NCI-H524 (cell line): ENCODE measurements at regions not wholly inside any gene's neighbourhood (a gene's known extent, or its start where the extent isn't known, plus 50 kb on each side); places are given as distances from the start of the nearest gene placed in this dataset.
"Not testable (repeated sequence)": the region's sequence is repeated elsewhere in the genome, so short reads cannot be mapped to it uniquely, and the experiment has no call there.

Source experiments
- DNase-seq, 2 experiments: peaks; one replicate each; lab custom pipeline; 2025; lab: John Stamatoyannopoulos, UW

DNA sequence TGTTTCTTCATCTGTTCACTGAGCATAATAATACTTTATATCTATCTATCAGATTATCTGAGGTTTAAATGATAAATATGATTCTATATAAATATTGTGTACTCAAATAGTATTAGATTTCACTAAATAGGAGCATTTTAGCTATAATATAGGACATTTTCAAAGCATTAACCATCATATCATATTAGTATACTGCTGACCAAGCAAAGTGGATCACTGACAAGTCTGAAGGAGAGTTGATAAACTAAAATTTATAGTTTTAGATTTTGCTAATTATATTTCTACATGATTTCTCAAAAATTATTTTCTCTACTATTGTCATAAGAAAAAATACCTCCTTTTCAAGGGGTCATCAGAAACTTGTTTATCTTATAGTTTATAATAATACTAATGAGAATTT is 937.8 kb upstream of the LRATD1 start:
- DNase-seq, result no peak

DNA sequence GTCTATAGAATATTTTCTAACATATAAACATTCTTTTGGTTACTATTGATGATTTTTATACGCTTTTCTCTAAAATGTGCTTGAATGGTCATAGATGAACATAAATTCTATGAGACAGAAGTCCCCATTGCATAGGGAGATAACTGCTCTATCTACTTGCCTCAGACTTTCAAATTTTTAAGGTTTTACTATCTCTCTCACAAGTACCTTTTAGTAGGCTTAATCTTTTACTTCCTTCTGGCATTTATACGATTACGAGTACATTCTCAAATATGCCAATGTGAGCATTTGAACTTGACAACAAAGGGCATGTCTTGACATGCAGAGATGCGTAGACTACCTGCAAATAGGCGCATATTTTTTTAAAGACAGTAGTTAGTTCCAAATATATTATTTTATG is 935.9 kb upstream of the LRATD1 start:
- DNase-seq, result no peak

DNA sequence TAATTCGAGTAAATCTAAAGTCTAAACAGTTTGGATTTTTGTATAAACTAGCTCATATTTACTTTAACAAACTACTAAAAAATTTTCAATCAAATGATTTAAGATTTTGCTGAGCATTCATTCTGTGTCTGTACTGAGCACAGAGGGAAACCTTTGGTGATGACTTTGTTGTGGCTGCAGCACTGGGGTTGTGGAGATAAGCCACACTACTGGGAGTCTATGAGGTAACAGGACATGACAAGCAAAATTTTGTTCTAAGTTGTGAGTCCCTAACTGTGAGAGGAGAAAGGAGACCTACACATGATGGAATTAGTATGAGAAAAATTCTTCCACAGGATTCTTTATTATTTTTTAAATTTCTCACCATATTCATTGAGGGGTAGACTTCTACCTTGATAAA is 933.7 kb upstream of the LRATD1 start:
- no peak for DNase-seq

DNA sequence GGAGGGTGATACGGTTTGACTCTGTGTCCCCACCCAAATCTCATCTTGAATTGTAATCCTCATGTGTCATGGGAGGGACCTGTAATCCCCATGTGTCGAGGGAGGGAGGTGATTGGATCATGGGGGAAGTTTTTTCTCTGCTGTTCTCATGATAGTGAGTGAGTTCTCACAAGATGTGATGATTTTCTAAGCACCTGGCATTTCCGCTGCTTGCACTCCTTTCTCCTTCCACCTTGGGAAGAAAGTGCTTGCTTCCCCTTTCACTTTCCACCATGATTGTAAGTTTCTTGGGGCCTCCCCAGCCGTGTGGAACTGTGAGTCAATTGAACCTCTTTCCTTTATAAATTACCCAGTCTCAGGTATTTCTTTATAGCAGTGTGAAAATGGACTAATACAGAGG is 932.6 kb upstream of the LRATD1 start:
- not testable (repeated sequence) for DNase-seq

DNA sequence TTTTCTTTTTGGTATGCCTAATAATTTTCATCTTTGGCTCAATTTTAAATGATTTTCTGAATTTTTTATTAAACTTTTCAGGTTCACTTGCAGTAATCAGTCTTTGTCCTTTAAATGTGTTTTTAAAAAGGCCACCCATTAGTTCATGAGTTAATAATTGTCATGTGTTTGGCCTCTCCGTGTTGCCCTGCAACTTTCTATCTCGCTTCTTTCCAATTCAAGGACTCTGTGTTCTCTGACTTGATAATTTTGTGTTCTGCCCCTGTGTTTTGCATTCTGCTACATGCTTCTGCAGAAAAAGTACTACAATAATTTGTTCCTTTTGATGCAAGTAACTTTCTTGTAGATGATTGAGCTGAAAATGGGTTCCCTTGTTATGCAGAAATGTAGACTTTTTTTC is 921.4 kb upstream of the LRATD1 start:
- DNase-seq, result no peak

DNA sequence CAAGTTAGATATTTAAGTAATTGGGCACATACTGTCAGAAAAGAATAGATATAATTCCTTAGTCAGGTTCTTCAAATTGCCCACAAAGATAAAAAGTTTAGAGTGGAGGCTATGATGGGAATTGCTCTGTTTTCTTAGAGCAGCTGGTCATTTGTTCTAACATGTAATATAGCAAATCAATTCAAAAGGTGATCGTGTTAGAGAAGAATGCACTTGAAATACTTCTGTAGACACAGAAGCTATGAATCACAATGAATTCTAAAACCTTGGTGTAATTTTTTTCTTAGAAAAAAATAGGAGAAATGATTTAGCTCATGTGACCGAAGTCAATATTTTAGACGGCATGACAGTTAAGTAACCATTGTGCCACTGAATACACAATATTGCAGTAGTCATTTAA is 918.1 kb upstream of the LRATD1 start:
- DNase-seq, result no peak

DNA sequence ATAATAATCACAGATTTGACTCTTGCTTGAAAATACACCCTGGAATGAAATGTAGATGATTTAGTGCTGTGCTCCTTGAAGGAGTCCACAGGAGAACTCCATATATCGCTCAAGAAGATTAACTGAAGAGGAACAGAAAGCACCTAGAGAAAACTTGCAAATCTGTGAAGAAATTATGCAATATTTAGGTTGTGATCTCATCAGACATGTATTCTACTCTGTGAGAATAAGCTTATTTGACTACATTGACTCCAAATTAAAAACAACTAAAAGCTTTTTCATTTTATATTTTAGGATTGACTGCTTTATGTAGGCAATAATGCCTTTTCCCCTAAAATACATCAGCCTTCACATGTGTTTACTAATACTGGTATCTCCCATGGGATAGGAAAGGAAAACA is 906.6 kb upstream of the LRATD1 start:
- DNase-seq, result no peak

DNA sequence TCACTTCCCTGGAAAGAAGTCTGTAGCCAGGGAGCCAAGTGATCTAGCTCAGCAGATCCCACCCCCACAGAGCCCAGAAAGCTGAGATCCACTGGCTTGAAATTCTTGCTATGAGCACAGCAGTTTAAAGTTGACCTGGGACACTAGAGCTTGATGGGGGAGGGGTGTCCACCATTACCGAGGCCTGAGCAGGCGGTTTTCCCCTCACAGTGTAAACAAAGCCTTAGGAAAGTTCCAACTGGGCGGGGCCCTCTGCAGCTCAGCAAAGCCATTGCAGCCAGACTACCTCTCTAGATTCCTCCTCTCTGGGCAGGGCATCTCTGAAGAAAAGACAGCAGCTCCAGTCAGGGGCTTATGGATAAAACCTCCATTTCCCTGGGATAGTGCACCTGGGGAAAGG is 887.2 kb upstream of the LRATD1 start:
- no peak for DNase-seq

DNA sequence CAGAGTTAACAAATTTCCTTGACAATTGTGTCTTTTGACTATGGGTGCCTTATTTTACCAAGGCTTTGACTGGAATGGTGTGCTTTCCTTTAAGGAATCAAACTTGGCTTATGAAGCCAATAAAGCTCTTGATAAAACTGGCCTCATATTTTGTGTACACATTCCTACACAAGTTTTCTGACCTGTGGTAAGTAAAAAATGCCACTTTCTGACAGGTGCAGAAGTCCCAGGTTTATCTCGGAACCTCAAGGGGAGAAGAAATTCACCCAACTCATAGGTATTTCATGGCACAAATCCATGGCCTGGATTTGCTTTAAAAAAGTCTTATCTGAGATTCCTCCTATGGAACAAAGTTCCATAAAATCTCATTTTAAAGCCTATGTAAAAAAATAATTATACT is 880.6 kb upstream of the LRATD1 start:
- DNase-seq, result no peak

DNA sequence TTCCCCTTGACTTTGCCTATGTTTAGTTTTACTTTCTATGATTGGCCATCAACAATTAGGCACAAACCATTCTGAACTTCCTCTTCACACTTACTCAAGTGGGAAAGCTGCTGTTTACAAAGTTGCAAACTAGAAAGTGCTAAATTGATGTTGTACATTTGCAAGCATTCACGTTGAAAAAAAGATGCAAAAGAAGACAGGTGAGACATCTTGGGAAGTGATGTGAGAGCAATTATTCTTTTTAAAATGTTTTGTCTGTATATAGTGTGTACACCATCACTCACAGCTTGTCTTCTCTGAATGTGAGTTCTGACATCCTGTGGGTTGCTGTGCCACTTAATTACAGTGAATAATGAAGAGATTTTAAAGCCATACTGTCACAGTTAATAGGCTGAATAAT is 874.1 kb upstream of the LRATD1 start:
- no peak for DNase-seq

DNA sequence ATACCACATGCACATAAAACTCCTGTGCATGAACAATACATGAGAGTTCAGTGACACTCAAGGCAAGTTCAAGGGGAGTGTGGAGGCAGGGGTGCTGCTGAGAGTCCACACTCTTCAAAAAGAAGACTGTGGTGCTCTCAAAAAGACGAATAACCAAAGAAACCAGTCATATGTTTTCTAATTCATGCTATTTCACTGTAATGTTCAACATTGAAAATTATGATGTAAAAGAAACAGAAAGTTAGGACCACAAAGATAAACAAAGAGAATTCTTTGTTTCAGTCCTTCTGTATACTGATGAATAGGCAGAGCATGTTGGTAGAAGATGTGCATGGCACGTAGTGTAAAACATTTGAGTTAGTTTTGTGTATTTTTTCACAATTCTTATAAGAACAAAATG is 864.2 kb upstream of the LRATD1 start:
- no peak for DNase-seq

DNA sequence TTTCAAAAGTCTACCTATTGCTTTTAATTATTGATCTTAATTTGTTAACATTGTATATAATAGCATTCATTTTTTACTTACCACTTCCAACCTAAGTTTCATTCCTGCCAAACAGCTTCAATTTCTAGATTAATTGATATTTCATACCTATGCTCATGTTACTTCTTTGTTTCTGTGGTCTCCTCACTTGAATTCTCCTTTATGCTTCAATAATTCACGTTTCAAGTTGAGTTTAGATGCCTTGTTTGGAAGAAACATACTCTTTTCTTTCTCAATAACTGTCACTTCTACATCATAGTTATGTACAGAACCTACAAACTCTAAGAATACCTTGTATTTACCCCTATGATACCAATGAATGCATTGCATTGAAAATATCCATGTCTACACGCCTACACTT is 862.2 kb upstream of the LRATD1 start:
- DNase-seq, result no peak

DNA sequence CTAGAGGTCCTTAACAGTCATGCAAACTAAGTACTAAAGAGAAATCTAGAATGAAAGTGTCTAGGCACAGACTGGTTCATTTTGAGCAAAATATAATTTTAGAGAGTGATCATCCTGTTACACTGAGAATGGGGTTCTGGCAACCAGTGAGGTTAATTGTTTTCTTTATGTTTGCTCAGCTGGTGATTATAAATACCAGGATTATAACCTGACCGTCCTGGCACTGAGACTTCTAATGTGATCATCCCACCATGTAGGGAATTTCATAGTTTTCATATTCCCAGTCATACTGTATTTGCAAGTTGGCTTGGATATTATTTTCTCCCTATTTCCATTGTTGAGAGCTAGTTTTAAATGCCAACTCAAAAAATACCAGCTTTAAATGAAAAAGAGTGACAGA is 852.5 kb upstream of the LRATD1 start:
- DNase-seq, result no peak

DNA sequence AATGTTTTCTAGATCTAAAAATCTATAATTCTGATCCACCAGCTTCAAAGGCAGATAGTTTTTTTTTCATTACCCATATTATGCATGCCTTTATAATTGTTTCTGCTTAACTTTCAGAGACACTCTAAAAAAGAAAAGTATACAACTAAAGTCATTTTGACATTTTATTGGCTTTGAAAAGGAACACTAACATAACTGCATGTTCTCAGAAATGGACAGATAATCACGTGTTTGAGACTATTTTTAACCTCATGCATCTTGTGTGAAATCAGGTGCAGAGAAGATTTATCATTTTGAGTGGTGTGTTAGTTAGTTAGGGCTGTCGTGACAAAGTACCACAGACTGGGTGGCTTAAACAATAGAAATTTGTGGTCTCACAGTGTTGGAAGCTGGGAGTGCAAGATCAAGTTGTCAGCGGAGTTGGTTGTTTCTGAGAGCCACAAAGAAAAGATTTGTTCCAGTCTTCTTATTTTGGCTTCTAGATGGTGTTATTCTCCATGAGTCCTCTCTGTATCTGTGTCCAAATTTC is 841.4 kb upstream of the LRATD1 start:
- no peak for DNase-seq

DNA sequence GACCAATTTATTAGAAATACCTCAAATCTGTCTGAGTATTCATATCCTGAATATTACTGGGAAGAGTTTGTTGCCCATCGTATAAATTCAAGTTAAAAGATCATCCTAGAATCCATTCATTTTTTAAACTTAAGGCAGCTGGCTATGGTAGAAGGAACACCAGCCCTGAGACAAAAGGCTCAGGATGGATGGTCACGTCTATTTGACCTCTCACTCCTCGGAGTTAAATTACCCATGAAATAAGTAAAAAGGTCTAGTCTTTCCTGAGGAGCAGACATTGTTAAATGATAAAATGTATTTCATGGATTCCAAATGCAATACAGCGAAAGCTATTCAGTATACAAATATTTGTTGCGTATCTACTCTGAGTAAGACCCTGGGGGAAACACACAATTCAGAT is 826.0 kb upstream of the LRATD1 start:
- no peak for DNase-seq

DNA sequence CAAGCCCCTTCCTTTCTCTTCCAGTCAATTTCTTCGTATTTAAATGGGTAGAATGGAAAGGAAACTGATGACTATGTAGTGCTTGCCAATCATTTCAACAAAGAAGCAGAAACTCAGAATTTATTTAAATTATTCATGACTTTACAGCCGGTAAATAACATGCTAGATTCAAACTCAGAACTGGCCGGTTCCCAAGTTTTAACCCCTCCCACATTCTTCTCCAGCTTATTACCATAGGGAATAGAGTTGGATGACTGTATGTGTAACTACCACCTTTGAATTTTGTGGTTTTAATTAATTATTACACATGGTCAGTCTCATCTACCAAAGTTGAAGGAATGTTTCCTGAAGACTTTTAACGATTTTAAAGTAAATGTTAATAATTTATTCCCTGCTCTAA is 819.3 kb upstream of the LRATD1 start:
- no peak for DNase-seq

DNA sequence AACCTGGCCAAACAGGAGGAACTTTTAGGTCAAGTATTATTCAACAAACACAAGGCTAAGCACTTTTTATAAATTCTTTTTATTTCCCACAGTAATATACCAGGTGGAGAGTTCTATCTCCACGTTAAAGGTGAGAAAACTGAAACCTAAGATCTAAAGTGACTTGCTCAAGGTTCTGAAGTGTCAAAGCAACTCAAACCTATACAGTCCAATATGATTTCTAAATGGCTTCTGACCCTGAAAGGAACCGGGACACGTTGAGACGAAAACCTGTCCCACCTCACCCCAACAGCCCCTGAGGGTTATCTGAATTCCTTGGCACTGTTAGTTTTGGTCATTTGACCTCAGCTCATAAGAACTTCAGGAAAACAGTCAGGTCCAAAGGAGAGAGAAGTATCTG is 814.5 kb upstream of the LRATD1 start:
- no peak for DNase-seq

DNA sequence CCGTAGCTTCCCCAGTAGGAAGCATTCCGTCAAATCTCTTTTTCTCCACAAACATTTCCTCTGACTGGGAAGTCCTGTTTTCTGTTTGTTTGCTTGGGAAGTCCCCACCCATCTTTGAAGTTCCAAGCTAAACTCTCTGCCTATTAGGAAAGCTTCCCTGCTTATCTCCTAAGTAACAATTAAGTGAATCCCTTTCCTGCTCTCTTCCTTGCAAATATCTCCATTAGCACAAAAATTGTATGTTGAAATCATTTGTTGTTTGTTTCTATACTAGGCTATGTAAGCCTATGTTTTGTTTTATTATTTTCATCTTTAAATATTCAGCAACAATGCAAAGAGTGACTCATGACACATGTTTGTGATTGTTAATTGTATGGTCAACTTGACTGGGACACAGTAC is 812.6 kb upstream of the LRATD1 start:
- no peak for DNase-seq

DNA sequence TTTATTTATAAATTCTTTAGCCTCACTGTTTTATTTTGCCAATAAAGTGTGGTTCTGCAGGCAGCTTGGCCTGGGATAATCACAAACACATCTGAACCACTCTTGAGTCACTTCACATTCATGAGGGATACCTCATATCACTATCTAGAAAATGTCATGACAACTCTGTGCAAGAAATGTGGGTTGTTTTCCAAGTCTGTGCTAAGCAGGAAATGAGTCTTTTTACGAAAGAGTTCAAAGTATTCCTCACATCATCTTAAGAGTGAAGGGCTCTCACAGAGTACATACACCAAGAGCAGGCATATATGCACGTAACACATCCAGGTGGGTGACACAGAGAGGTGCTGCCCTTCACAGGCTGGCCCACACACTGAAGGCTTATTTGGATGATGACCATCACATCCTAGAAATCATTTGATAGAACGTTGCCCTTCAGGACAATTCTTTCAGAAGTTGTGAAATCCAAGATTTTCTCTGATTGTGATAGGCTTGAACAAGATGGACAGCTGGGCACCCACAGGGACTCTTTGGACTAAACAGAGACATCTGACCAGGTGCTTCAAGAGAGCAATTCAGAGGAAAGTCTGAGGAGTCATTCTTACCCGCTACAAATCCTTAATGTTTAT is 811.1 kb upstream of the LRATD1 start:
- DNase-seq, result no peak

DNA sequence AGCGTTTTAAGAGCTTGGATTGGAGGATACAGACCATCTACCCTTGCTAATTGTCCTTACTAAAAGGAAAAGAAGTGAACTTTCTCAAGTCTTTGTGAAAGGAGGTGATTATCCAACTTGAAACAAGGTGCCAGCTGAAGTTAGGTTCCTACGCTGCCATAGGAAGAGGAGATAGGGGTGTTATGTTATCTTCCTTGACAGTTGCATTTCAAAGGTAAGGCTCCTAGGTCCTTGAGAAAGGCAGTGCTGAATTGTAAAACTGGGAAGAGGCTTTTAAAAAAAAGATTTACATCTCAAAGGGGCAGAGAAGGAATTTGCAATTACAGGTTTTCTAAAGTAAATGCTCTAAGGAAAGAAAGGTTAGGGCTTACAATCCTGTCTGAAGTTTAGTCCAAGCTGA is 810.2 kb upstream of the LRATD1 start:
- no peak for DNase-seq

DNA sequence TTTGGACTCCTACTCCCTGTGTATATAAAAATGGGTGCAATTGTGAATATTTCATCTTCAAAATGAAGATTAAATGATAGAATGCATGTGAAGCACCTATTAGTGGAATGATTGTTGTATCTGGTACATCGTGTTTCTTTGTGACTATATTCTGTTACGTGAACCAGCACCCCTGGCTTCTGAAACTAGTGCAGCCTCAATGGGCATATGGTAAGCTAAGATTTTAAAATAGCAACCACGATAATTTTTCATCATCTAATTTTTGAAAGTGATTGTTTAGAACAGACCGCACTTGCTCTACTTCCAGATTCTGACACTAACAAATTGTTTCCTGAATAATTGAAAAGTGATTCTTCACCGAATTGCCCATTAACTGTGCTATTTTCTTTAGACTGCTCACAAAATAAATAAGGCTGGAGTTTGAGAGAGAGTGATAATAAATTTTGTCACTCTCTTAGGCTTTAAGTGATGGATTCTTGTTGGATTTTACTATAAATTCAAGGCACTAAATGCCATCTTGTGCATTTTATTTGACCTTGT is 806.1 kb upstream of the LRATD1 start:
- no peak for DNase-seq

DNA sequence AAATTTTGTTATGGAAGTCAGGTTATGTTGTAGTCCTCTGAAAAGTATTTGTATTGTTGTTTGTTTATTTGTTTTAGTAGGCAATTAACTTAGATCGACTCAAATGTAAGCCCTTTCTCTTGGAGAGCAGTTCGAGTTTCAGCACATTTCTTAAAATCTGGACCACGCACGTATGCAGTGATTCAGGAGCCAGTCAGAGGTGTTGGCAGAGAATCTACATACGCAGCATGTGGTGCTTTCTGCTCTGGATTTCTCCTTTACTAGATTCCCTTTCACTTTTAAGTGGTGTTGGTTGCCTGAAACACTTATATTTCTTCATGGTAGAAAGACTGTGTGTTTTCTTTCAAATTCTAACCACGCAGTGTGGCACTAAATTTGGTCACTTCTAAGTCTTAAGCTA is 773.9 kb upstream of the LRATD1 start:
- no peak for DNase-seq

DNA sequence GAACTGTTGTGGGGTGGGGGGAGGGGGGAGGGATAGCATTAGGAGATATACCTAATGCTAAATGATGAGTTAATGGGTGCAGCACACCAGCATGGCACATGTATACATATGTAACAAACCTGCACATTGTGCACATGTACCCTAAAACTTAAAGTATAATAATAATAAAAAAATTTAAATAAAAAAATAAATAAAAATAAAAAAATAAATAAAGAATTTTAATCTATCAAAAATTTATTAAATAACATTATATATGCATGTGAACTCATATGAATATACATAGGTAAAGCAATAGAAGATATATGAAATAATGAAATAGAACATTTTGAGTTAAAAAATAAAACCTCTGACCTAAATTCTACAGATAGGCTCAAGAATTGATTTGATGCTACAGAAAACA is 764.2 kb upstream of the LRATD1 start:
- DNase-seq, result not testable (repeated sequence)

DNA sequence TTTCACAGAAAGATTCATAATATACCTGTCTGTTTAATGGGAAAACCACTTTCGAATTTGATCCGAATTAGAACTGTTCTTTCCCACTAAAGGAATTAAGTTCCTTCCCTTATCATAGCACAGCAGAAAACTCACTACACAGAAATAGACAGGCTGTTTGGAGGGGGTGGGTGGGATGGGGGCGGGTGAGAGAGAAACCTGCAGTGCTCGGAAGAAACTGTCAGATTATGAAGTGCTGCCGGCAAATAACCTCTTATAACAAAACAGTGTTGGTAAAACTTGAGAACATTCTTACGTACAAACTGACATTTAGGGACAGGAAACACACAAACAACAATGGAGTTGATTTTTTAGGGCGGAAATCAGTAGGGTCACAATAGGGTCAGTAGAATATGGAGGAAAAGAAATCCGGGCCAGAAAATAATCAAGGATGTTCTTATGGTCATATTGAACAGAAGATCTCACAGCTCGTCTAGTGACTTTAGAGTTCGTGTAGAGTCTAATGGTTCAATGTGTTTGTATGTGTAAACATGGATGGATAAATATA is 756.0 kb upstream of the LRATD1 start:
- DNase-seq, result no peak
